ENCODE measurements at regions not wholly inside any gene's neighbourhood (a gene's known extent, or its start where the extent isn't known, plus 50 kb on each side); places are given as distances from the start of the nearest gene placed in this dataset.

DNA sequence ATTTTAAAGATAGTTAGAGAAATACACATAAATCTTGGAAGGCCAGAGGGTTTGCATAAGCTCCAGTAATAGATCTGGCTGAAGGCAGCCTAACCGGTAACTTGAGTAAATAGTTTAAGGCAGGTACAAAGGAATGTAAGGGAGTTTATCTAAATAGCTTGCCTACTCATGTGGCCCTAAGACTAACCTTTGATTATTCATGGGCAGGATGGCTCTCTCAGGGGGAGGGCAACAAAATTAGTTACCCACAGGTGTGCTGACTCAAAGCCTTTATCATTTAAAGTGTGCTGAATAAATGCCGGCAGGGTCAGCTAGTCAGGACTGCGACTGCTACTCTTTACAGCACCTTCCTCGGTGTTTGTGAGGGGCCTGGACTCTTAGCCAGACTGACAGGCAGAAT, 761.3 kb upstream of the KIF2B start (continued):
- TF ChIP-seq, protein P1, sequence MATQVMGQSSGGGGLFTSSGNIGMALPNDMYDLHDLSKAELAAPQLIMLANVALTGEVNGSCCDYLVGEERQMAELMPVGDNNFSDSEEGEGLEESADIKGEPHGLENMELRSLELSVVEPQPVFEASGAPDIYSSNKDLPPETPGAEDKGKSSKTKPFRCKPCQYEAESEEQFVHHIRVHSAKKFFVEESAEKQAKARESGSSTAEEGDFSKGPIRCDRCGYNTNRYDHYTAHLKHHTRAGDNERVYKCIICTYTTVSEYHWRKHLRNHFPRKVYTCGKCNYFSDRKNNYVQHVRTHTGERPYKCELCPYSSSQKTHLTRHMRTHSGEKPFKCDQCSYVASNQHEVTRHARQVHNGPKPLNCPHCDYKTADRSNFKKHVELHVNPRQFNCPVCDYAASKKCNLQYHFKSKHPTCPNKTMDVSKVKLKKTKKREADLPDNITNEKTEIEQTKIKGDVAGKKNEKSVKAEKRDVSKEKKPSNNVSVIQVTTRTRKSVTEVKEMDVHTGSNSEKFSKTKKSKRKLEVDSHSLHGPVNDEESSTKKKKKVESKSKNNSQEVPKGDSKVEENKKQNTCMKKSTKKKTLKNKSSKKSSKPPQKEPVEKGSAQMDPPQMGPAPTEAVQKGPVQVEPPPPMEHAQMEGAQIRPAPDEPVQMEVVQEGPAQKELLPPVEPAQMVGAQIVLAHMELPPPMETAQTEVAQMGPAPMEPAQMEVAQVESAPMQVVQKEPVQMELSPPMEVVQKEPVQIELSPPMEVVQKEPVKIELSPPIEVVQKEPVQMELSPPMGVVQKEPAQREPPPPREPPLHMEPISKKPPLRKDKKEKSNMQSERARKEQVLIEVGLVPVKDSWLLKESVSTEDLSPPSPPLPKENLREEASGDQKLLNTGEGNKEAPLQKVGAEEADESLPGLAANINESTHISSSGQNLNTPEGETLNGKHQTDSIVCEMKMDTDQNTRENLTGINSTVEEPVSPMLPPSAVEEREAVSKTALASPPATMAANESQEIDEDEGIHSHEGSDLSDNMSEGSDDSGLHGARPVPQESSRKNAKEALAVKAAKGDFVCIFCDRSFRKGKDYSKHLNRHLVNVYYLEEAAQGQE (IDR thresholded peaks at IDR 0.05; ENCODE audit: unreplicated experiment) = no peak
- TF ChIP-seq ZNF331 (CRISPR knock-in tag; IDR thresholded peaks at IDR 0.05; ENCODE audit: low read depth) (no peak), STAT1 (IDR thresholded peaks at IDR 0.05; ENCODE audit: unreplicated experiment) (no peak), POLR2AphosphoS5 (IDR thresholded peaks at IDR 0.05; ENCODE audit: low read depth) (peak; percentile 38; the same call in 1 of the 2 replicates)

DNA sequence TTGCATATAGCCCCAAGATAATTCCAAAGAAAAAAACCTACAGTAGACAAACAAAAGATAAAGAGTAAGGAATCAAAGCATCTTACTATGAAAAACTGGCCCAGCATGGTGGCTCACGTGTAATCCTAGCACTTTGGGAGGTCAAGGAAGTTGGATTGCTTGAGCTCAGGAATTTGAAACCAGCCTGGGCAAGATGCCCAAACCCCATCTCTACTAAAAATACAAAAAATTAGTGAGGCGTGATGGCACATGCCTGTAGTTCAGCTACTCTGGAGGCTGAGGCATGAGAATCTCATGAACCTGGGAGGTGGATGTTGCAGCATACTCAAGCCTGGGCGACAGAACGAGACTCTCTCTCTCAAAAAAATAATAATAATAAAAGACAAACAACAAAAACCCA, 764.7 kb upstream of the KIF2B start:
- DNase-seq (ENCODE audit: low spot score) = no peak
- Histone ChIP-seq H3K36me3 (ENCODE audit: insufficient read depth) (no peaks in the 10 kb centered on the region), H3K79me2 (replicated peaks; ENCODE audit: insufficient read depth) (no peaks in the 10 kb centered on the region), H3K4me3 (no peak overlapping the region), H3K27ac (ENCODE audit: low read depth) (no peak overlapping the region), H3K4me1 (ENCODE audit: insufficient read depth) (peaks cover 9% of the 10 kb centered on the region), H3K9me2 (ENCODE audit: insufficient read depth) (no peaks in the 10 kb centered on the region), H3K4me2 (no peak overlapping the region), H4K20me1 (replicated peaks; ENCODE audit: insufficient read depth) (no peaks in the 10 kb centered on the region), H3K27me3 (ENCODE audit: insufficient read depth) (no peaks in the 10 kb centered on the region), H2AFZ (no peak overlapping the region), H3F3A (replicated peaks; ENCODE audit: low read depth) (no peaks in the 10 kb centered on the region)
- Mint-ChIP-seq H3K9me3 (peaks cover 38% of the 10 kb centered on the region), H3K27ac (no peak overlapping the region), H3K4me1 (peaks cover 12% of the 10 kb centered on the region), H3K4me3 (no peak overlapping the region), H3K27me3 (ENCODE audit: insufficient read depth, low read depth, poor library complexity) (no peaks in the 10 kb centered on the region), H3K36me3 (ENCODE audit: low read depth) (peaks cover 40% of the 10 kb centered on the region)
- ATAC-seq = no peak
- TF ChIP-seq, protein P2, sequence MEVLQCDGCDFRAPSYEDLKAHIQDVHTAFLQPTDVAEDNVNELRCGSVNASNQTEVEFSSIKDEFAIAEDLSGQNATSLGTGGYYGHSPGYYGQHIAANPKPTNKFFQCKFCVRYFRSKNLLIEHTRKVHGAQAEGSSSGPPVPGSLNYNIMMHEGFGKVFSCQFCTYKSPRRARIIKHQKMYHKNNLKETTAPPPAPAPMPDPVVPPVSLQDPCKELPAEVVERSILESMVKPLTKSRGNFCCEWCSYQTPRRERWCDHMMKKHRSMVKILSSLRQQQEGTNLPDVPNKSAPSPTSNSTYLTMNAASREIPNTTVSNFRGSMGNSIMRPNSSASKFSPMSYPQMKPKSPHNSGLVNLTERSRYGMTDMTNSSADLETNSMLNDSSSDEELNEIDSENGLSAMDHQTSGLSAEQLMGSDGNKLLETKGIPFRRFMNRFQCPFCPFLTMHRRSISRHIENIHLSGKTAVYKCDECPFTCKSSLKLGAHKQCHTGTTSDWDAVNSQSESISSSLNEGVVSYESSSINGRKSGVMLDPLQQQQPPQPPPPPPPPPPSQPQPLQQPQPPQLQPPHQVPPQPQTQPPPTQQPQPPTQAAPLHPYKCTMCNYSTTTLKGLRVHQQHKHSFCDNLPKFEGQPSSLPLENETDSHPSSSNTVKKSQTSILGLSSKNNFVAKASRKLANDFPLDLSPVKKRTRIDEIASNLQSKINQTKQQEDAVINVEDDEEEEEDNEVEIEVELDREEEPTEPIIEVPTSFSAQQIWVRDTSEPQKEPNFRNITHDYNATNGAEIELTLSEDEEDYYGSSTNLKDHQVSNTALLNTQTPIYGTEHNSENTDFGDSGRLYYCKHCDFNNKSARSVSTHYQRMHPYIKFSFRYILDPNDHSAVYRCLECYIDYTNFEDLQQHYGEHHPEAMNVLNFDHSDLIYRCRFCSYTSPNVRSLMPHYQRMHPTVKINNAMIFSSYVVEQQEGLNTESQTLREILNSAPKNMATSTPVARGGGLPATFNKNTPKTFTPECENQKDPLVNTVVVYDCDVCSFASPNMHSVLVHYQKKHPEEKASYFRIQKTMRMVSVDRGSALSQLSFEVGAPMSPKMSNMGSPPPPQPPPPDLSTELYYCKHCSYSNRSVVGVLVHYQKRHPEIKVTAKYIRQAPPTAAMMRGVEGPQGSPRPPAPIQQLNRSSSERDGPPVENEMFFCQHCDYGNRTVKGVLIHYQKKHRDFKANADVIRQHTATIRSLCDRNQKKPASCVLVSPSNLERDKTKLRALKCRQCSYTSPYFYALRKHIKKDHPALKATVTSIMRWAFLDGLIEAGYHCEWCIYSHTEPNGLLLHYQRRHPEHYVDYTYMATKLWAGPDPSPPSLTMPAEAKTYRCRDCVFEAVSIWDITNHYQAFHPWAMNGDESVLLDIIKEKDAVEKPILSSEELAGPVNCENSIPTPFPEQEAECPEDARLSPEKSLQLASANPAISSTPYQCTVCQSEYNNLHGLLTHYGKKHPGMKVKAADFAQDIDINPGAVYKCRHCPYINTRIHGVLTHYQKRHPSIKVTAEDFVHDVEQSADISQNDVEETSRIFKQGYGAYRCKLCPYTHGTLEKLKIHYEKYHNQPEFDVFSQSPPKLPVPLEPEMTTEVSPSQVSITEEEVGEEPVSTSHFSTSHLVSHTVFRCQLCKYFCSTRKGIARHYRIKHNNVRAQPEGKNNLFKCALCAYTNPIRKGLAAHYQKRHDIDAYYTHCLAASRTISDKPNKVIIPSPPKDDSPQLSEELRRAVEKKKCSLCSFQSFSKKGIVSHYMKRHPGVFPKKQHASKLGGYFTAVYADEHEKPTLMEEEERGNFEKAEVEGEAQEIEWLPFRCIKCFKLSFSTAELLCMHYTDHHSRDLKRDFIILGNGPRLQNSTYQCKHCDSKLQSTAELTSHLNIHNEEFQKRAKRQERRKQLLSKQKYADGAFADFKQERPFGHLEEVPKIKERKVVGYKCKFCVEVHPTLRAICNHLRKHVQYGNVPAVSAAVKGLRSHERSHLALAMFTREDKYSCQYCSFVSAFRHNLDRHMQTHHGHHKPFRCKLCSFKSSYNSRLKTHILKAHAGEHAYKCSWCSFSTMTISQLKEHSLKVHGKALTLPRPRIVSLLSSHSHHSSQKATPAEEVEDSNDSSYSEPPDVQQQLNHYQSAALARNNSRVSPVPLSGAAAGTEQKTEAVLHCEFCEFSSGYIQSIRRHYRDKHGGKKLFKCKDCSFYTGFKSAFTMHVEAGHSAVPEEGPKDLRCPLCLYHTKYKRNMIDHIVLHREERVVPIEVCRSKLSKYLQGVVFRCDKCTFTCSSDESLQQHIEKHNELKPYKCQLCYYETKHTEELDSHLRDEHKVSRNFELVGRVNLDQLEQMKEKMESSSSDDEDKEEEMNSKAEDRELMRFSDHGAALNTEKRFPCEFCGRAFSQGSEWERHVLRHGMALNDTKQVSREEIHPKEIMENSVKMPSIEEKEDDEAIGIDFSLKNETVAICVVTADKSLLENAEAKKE (CRISPR knock-in tag; IDR thresholded peaks at IDR 0.05) = no peak
- TF ChIP-seq POLR2AphosphoS5 (IDR thresholded peaks at IDR 0.05; ENCODE audit: low read depth) = no peak
- TF ChIP-seq, protein P3, sequence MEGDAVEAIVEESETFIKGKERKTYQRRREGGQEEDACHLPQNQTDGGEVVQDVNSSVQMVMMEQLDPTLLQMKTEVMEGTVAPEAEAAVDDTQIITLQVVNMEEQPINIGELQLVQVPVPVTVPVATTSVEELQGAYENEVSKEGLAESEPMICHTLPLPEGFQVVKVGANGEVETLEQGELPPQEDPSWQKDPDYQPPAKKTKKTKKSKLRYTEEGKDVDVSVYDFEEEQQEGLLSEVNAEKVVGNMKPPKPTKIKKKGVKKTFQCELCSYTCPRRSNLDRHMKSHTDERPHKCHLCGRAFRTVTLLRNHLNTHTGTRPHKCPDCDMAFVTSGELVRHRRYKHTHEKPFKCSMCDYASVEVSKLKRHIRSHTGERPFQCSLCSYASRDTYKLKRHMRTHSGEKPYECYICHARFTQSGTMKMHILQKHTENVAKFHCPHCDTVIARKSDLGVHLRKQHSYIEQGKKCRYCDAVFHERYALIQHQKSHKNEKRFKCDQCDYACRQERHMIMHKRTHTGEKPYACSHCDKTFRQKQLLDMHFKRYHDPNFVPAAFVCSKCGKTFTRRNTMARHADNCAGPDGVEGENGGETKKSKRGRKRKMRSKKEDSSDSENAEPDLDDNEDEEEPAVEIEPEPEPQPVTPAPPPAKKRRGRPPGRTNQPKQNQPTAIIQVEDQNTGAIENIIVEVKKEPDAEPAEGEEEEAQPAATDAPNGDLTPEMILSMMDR (conservative IDR thresholded peaks at IDR 0.05; ENCODE audit: low read depth in 2 of 2) = no peak
- TF ChIP-seq, protein P1 (IDR thresholded peaks at IDR 0.05; ENCODE audit: unreplicated experiment) = no peak
- no peak for TF ChIP-seq CREB1 (CRISPR knock-in tag; IDR thresholded peaks at IDR 0.05; ENCODE audit: low read depth)
- no peak for TF ChIP-seq EZH2phosphoT487 (IDR thresholded peaks at IDR 0.05; ENCODE audit: unreplicated experiment)
- no peak for TF ChIP-seq JUNB (IDR thresholded peaks at IDR 0.05; ENCODE audit: unreplicated experiment)
- no peak for TF ChIP-seq NANOG (IDR thresholded peaks at IDR 0.05; ENCODE audit: borderline replicate concordance)

All from GM23338 (cell line).